Coronary artery (tissue), 2 donors: ENCODE measurements at regions not wholly inside any gene's neighbourhood (a gene's known extent, or its start where the extent isn't known, plus 50 kb on each side); places are given as distances from the start of the nearest gene placed in this dataset.

Experiments
- DNase-seq: peaks from one replicate; pipeline ENCODE4 v3.0.0-alpha.2; 2017; ENCODE audit warnings: low spot score
- H3K27ac ChIP-seq, 2 donors: fragments of 200-600 bp; sonication (generic); one replicate each; pipeline ENCODE4 v1.5.1; 2016 to 2019
- H3K4me3 ChIP-seq: fragments of 200-600 bp; sonication (generic); 2 replicates; pipeline ENCODE4 v1.5.1; 2016; ENCODE audit warnings: mild to moderate bottlenecking, moderate library complexity
- CTCF ChIP-seq: fragments of 200-600 bp; sonication (generic); IDR thresholded peaks from one replicate; pipeline ENCODE4 v1.5.1; 2019; ENCODE audit warnings: antibody characterized with exemption

- Histone ChIP-seq H3K4me3 (no peak overlapping the region), H3K27ac (no peak overlapping the region)
- DNase-seq, result no peak
- TF ChIP-seq CTCF, result no peak
Measured at GRCh38 chr12:83818881-83819280, 1093.7 kb downstream of the SLC6A15 start.

- TF ChIP-seq CTCF, result no peak
- Histone ChIP-seq H3K27ac (no peak overlapping the region), H3K4me3 (no peak overlapping the region)
- no peak for DNase-seq
Measured at GRCh38 chr12:83817730-83818129, 1094.9 kb downstream of the SLC6A15 start.

- no peak for DNase-seq
- H3K4me3 ChIP-seq, result no peak overlapping the region
- no peak for TF ChIP-seq CTCF
- no peak overlapping the region for H3K27ac ChIP-seq
Measured at GRCh38 chr12:83808591-83808990, 1104.0 kb downstream of the SLC6A15 start.

- no peak for TF ChIP-seq CTCF
- no peak for DNase-seq
- no peak overlapping the region for H3K27ac ChIP-seq
- no peak overlapping the region for H3K4me3 ChIP-seq
Measured at GRCh38 chr12:83807871-83808270, 1104.7 kb downstream of the SLC6A15 start.

GRCh38 chr12:83805873-83806272 is 1106.7 kb downstream of the SLC6A15 start:
- H3K27ac ChIP-seq, result no peak overlapping the region
- DNase-seq, result no peak

GRCh38 chr12:83805156-83805772 is 1107.3 kb downstream of the SLC6A15 start:
- TF ChIP-seq CTCF, result no peak
- Histone ChIP-seq H3K4me3 (no peak overlapping the region), H3K27ac (no peak overlapping the region)
- no peak for DNase-seq

More at GRCh38 chr12:83805873-83806272, 1106.7 kb downstream of the SLC6A15 start:
- H3K4me3 ChIP-seq, result no peak overlapping the region
- no peak for TF ChIP-seq CTCF

GRCh38 chr12:83801972-83802371 is 1110.6 kb downstream of the SLC6A15 start:
- DNase-seq, result no peak
- no peak overlapping the region for H3K27ac ChIP-seq
- H3K4me3 ChIP-seq, result no peak overlapping the region
- no peak for TF ChIP-seq CTCF
